ENCODE measurements at regions not wholly inside any gene's neighbourhood (a gene's known extent, or its start where the extent isn't known, plus 50 kb on each side); places are given as distances from the start of the nearest gene placed in this dataset.

DNA sequence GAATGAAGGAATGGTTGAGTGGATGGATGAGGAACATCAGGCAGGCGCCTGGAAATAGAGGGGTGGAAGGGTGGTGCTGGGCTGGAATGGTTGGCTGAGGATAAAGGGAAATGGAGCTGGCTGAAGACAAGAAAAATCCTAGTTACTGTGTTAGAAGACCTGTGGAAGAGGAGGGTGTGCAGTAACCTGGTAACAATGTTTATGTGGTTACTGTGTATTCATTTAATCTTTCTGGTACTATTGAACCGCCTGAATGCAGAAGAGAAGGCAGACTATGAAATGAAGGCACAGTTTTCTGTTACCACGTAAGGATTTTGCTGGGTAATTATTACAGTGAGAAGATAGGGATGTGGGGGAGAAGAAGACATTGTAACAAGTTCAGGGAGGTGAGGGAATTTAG lies 110.3 kb upstream of the MGAT5 start:
- TF ChIP-seq NR3C1 (CRISPR knock-in tag; IDR thresholded peaks at IDR 0.05) (no peak), RFX1 (IDR thresholded peaks at IDR 0.05) (no peak), ZNF444 (CRISPR knock-in tag; IDR thresholded peaks at IDR 0.05) (no peak), ZNF707 (CRISPR knock-in tag; conservative IDR thresholded peaks at IDR 0.05) (no peak)
- TF ChIP-seq, protein P1, sequence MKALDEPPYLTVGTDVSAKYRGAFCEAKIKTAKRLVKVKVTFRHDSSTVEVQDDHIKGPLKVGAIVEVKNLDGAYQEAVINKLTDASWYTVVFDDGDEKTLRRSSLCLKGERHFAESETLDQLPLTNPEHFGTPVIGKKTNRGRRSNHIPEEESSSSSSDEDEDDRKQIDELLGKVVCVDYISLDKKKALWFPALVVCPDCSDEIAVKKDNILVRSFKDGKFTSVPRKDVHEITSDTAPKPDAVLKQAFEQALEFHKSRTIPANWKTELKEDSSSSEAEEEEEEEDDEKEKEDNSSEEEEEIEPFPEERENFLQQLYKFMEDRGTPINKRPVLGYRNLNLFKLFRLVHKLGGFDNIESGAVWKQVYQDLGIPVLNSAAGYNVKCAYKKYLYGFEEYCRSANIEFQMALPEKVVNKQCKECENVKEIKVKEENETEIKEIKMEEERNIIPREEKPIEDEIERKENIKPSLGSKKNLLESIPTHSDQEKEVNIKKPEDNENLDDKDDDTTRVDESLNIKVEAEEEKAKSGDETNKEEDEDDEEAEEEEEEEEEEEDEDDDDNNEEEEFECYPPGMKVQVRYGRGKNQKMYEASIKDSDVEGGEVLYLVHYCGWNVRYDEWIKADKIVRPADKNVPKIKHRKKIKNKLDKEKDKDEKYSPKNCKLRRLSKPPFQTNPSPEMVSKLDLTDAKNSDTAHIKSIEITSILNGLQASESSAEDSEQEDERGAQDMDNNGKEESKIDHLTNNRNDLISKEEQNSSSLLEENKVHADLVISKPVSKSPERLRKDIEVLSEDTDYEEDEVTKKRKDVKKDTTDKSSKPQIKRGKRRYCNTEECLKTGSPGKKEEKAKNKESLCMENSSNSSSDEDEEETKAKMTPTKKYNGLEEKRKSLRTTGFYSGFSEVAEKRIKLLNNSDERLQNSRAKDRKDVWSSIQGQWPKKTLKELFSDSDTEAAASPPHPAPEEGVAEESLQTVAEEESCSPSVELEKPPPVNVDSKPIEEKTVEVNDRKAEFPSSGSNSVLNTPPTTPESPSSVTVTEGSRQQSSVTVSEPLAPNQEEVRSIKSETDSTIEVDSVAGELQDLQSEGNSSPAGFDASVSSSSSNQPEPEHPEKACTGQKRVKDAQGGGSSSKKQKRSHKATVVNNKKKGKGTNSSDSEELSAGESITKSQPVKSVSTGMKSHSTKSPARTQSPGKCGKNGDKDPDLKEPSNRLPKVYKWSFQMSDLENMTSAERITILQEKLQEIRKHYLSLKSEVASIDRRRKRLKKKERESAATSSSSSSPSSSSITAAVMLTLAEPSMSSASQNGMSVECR (CRISPR knock-in tag; IDR thresholded peaks at IDR 0.05): no peak
- WGBS (ENCODE audit: insufficient coverage, low coverage, missing lambda C conversion rate): 35% methylated on average over 3 of the region's 3 CpGs
- ATAC-seq (no peak), FAIRE-seq (no peak), DNase-seq (ENCODE audit: extremely low read depth in 1 of 4, low spot score in 3 of 4) (no peak)
- H3K27ac ChIP-seq (ENCODE audit: extremely low read depth, low read depth, low read length): no peak overlapping the region
- H3K4me2 ChIP-seq (ENCODE audit: insufficient read depth, low read length): no peak overlapping the region
- H3K4me1 ChIP-seq (replicated peaks in 1 of 2; ENCODE audit: control insufficient read depth in 2 of 2, insufficient read depth in 2 of 2, low read length in 2 of 2): no peaks in the 10 kb centered on the region
- in situ Hi-C loops (cut with MboI): no loop called here
- ChIA-PET POLR2A (interaction anchor here (0.8 kb wide), 1 partner anchor 9 kb away, joined by 4 read pairs; no protein-coding TSS in a partner anchor), CTCF (ENCODE audit: low intra/inter-chr PET ratio) (no interaction called here)
- H3K79me2 ChIP-seq (ENCODE audit: control insufficient read depth, insufficient read depth, low read length): no peaks in the 10 kb centered on the region
- H3K27me3 ChIP-seq (ENCODE audit: control insufficient read depth in 2 of 2, insufficient read depth in 2 of 2, low read length in 2 of 2): no peaks in the 10 kb centered on the region
- no peak overlapping the region for H2AFZ ChIP-seq (ENCODE audit: low read depth, low read length)
- H3K9ac ChIP-seq (ENCODE audit: insufficient read depth in 1 of 2, low read depth in 2 of 2, low read length in 2 of 2): no peak overlapping the region
- H3K4me3 ChIP-seq: no peak overlapping the region
- no peaks in the 10 kb centered on the region for H3K9me3 ChIP-seq (replicated peaks; ENCODE audit: control insufficient read depth, insufficient read depth, low read depth, low read length)
- H4K20me1 ChIP-seq (replicated peaks; ENCODE audit: control insufficient read depth, insufficient read depth, low read length): no peaks in the 10 kb centered on the region
- no peaks in the 10 kb centered on the region for H3K36me3 ChIP-seq (ENCODE audit: control insufficient read depth, insufficient read depth, low read length)
- H3K9me1 ChIP-seq (ENCODE audit: control insufficient read depth, insufficient read depth, low read length): no peaks in the 10 kb centered on the region
- intact Hi-C loops (cut with micrococcal nuclease): no loop called here
- BruUV-seq (replicated peaks): no TSS peak
